ENCODE measurements at regions not wholly inside any gene's neighbourhood (a gene's known extent, or its start where the extent isn't known, plus 50 kb on each side); places are given as distances from the start of the nearest gene placed in this dataset.

DNA sequence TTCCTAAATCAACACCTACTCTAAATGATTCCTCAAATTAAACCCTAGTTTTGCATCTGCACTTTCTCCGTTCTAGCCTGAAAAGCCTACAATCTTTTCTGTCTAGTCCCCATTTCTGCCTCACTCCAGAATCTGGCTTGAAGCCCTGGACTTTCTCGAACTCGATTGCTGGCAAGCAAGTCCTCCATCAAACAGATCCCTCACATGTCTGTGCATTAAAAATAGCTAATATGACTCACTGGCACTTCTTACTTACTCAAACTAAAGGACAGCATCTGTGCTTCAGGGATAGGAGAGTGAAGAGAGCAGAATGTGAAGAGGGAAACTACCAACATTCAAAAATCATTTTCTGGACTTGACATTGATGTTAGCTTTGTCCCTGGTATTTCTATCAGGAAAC, 51.8 kb upstream of the CXADR start:
- TF ChIP-seq POLR2A (IDR thresholded peaks at IDR 0.05), result no peak
- TF ChIP-seq, protein P1, sequence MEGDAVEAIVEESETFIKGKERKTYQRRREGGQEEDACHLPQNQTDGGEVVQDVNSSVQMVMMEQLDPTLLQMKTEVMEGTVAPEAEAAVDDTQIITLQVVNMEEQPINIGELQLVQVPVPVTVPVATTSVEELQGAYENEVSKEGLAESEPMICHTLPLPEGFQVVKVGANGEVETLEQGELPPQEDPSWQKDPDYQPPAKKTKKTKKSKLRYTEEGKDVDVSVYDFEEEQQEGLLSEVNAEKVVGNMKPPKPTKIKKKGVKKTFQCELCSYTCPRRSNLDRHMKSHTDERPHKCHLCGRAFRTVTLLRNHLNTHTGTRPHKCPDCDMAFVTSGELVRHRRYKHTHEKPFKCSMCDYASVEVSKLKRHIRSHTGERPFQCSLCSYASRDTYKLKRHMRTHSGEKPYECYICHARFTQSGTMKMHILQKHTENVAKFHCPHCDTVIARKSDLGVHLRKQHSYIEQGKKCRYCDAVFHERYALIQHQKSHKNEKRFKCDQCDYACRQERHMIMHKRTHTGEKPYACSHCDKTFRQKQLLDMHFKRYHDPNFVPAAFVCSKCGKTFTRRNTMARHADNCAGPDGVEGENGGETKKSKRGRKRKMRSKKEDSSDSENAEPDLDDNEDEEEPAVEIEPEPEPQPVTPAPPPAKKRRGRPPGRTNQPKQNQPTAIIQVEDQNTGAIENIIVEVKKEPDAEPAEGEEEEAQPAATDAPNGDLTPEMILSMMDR (IDR thresholded peaks at IDR 0.05), result no peak

Measured in heart left ventricle (tissue), 13 donors.